ENCODE measurements at regions not wholly inside any gene's neighbourhood (a gene's known extent, or its start where the extent isn't known, plus 50 kb on each side); places are given as distances from the start of the nearest gene placed in this dataset.

DNA sequence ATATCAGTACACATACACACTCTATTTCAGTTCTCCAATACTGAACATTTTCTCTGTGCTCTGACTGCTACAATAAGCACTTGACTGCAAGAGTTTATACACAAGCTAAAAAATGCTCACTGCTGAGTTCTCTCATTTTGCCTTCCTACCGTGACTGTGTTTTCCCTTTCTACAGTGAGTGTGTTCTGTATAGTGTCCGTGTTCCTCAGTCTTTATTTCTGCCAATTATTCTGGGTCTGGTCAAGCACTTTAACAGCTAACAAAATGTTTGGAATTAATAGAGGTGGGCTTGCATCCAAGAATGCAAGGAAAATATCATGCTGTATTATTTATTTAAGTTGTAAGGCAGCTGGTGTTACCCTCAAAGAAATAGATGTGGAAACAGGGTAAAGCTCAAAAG, 217.0 kb upstream of the NREP start:
- DNase-seq: no peak
- Histone ChIP-seq H3K9me3 (no peaks in the 10 kb centered on the region), H3K4me3 (no peak overlapping the region), H3K36me3 (no peaks in the 10 kb centered on the region), H3K27ac (no peak overlapping the region), H3K27me3 (peaks cover 0 to 3% (median 0%) of the 10 kb centered on the region in 4 donors), H3K4me1 (no peaks in the 10 kb centered on the region)
- WGBS, 2 donors: 50 to 56% methylated on average over 2 of the region's 2 CpGs
- intact Hi-C loops (cut with DNase I): no loop called here
- no peak for TF ChIP-seq POLR2A (IDR thresholded peaks at IDR 0.05)
- TF ChIP-seq, protein P1, sequence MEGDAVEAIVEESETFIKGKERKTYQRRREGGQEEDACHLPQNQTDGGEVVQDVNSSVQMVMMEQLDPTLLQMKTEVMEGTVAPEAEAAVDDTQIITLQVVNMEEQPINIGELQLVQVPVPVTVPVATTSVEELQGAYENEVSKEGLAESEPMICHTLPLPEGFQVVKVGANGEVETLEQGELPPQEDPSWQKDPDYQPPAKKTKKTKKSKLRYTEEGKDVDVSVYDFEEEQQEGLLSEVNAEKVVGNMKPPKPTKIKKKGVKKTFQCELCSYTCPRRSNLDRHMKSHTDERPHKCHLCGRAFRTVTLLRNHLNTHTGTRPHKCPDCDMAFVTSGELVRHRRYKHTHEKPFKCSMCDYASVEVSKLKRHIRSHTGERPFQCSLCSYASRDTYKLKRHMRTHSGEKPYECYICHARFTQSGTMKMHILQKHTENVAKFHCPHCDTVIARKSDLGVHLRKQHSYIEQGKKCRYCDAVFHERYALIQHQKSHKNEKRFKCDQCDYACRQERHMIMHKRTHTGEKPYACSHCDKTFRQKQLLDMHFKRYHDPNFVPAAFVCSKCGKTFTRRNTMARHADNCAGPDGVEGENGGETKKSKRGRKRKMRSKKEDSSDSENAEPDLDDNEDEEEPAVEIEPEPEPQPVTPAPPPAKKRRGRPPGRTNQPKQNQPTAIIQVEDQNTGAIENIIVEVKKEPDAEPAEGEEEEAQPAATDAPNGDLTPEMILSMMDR (IDR thresholded peaks at IDR 0.05): no peak

DNA sequence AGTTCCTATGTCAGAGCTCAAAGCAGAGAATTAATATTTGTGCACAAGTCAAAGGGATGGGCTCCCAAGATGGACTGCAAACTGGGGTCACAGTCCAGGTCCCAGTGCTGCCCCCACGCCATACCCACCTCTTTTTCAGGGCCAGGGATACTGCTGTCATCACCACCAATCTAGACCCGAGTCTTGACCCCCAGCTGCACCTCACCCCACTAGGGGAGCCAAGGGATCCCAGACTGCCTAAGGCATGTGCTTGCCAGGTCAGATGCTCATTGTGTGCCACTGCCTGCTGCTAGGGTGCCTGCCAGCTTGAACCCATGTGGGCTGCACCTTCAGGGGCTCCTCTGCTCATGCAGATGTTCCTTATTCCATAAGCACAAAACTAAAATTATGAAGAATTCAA, 215.6 kb upstream of the NREP start:
- no peak overlapping the region for H3K4me3 ChIP-seq
- H3K36me3 ChIP-seq: no peaks in the 10 kb centered on the region
- intact Hi-C loops (cut with DNase I): no loop called here
- no peaks in the 10 kb centered on the region for H3K4me1 ChIP-seq
- H3K27ac ChIP-seq: no peak overlapping the region
- no peak for DNase-seq
- H3K27me3 ChIP-seq: peaks cover 0 to 3% (median 0%) of the 10 kb centered on the region in 4 donors
- H3K9me3 ChIP-seq: no peaks in the 10 kb centered on the region
- WGBS, 2 donors: 80% methylated on average over 2 of the region's 2 CpGs; no CpG with 5 or more reads in 1 of the 2 donors
- TF ChIP-seq, protein P1 (IDR thresholded peaks at IDR 0.05): no peak
- TF ChIP-seq POLR2A (IDR thresholded peaks at IDR 0.05): no peak

DNA sequence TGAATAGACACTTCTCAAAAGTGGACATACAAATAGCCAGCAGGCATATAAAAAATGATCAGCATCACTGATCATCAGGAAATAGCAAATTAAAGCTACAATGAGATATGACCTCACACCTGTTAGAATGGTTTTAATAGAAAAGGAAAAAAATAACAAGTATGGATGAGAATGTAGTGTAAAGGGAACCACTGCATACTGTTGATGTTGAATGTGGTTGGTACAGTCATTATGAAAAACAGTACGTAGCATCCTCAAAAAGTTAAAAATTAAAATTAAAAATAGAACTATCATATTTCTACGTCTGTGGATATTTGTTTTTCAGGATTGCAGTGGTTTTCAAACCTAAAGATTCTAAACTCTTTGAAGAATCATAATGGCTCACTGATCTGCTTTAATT, 215.1 kb upstream of the NREP start:
- intact Hi-C loops (cut with DNase I): no loop called here
- DNase-seq: no peak
- H3K27me3 ChIP-seq: peaks cover 0 to 3% (median 0%) of the 10 kb centered on the region in 4 donors
- H3K4me1 ChIP-seq: no peaks in the 10 kb centered on the region
- TF ChIP-seq, protein P1 (IDR thresholded peaks at IDR 0.05): no peak
- TF ChIP-seq POLR2A (IDR thresholded peaks at IDR 0.05): no peak
- no peaks in the 10 kb centered on the region for H3K9me3 ChIP-seq
- no peak overlapping the region for H3K4me3 ChIP-seq
- H3K36me3 ChIP-seq: no peaks in the 10 kb centered on the region
- no peak overlapping the region for H3K27ac ChIP-seq
- WGBS, 2 donors: 73 to 84% methylated on average over 2 of the region's 2 CpGs

DNA sequence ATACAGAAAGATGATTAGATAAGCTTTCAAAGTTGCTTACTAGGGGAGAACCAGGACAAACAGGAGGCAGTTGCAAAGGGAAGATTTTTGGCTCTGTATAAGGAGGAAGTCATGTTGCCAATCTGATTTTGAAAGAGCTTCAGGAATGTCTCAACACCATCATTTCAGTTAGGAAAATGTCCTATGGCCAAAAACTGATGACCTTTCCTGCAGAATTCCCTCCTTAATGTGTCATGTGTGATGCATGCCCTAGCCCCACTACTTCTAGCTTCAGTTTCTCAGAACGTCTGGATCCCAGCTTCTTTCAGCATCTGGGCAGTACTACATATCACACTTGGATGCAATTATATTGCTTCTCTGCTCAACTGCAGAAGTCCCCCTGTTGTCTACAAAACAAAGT, 211.5 kb upstream of the NREP start:
- no peaks in the 10 kb centered on the region for H3K4me1 ChIP-seq
- H3K27ac ChIP-seq: no peak overlapping the region
- no peak for TF ChIP-seq POLR2A (IDR thresholded peaks at IDR 0.05)
- no peaks in the 10 kb centered on the region for H3K36me3 ChIP-seq
- H3K4me3 ChIP-seq: no peak overlapping the region
- no peak for DNase-seq
- 50 to 60% methylated on average over 1 of the region's 1 CpG for WGBS, 2 donors
- H3K27me3 ChIP-seq: peaks cover 0 to 3% (median 0%) of the 10 kb centered on the region in 4 donors
- H3K9me3 ChIP-seq: no peaks in the 10 kb centered on the region
- intact Hi-C loops (cut with DNase I): no loop called here

DNA sequence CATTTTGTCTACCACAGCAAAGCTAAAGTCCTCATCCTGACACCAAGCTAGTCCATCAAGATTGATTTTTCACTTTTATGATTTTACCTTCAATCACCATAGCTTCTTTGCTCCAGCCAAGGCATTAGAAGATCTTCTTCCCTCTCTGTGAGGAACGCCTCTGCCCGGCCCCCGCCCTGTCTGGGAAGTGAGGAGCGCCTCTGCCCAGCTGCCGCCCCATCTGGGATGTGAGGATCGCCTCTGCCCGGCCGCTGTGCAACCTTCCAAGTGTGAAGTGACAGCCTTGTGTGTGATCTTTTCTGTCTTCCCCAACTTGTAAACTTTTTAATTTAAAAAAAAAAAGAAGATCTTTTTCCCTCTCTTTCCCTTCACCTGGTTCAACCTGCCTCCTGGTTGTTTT, 210.5 kb upstream of the NREP start:
- TF ChIP-seq, protein P1 (IDR thresholded peaks at IDR 0.05): no peak
- TF ChIP-seq POLR2A (IDR thresholded peaks at IDR 0.05): no peak
- Histone ChIP-seq H3K36me3 (no peaks in the 10 kb centered on the region), H3K27ac (no peak overlapping the region), H3K4me1 (no peaks in the 10 kb centered on the region), H3K4me3 (no peak overlapping the region), H3K27me3 (peaks cover 0 to under 1% (median 0%) of the 10 kb centered on the region in 4 donors), H3K9me3 (no peaks in the 10 kb centered on the region)
- intact Hi-C loops (cut with DNase I): no loop called here
- DNase-seq: no peak
- WGBS, 2 donors: 89 to 94% methylated on average over 8 of the region's 8 CpGs

DNA sequence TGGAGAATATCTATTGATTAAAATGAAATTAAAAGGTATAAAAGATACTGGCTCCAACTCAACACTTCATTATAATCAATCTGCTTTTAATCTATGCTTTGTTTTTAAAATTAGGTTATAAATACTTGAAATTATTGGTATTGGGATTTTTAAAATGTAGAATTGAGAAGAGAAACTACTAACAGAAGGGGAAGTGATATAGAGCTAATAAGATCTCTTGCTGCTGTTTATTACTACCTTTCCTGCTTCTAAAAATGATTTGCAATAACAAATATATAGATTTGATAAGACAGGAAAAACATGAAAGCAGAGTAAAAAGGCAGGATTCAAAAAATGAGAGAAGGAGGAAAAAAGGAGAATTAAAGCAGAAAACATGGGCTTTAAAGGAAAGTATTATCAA, 209.3 kb upstream of the NREP start:
- DNase-seq: no peak
- no peaks in the 10 kb centered on the region for H3K4me1 ChIP-seq
- H3K4me3 ChIP-seq: no peak overlapping the region
- no peaks in the 10 kb centered on the region for H3K27me3 ChIP-seq
- intact Hi-C loops (cut with DNase I): no loop called here
- H3K9me3 ChIP-seq: no peaks in the 10 kb centered on the region
- no peak for TF ChIP-seq POLR2A (IDR thresholded peaks at IDR 0.05)
- TF ChIP-seq, protein P1 (IDR thresholded peaks at IDR 0.05): no peak
- H3K36me3 ChIP-seq: no peaks in the 10 kb centered on the region
- no peak overlapping the region for H3K27ac ChIP-seq

All from esophagus squamous epithelium (tissue), 5 donors.